Superior temporal gyrus (tissue), 1 donor: ENCODE measurements at regions not wholly inside any gene's neighbourhood (a gene's known extent, or its start where the extent isn't known, plus 50 kb on each side); places are given as distances from the start of the nearest gene placed in this dataset.
"Not testable (repeated sequence)": the region's sequence is repeated elsewhere in the genome, so short reads cannot be mapped to it uniquely, and the experiment has no call there.

Source experiments
- DNase-seq: peaks from one replicate; pipeline ENCODE4 v3.0.0-alpha.2; 2016; ENCODE audit errors: extremely low spot score

DNA sequence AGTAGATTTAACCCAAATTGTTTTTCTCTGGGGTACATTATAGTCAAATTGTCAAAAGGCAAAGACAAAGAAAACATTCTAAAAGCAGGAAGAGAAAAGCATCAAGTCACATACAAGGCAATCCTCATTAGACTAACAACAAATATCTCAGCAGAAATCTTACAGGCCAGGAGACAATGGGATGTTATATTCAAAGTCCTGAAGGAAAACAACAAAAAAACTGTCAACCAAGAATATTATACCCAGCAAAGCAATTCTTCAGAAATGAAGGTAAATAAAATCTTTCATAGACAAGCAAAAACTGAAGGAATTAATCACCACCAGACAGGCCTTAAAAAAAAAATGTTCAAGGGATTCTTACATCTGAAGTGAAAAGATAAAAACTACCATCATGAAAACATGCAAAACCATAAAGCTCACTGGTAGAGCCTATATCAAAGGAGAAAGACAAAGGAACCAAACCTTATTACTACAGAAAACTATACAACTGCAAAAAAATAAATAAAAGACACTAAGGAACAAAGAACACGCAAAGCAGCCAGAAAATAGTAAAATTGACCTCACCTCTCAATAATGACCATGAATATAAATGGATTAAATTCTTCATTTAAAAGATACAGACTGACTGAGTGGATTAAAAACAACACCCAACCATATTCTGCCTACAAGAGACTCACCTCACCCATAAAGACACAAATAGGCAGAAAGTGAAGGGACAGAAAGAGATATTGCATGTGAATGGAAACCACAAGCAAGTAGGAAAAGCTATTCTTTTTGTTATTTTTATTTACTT, 113.8 kb upstream of the ZC3H11B start:
- no peak for DNase-seq

DNA sequence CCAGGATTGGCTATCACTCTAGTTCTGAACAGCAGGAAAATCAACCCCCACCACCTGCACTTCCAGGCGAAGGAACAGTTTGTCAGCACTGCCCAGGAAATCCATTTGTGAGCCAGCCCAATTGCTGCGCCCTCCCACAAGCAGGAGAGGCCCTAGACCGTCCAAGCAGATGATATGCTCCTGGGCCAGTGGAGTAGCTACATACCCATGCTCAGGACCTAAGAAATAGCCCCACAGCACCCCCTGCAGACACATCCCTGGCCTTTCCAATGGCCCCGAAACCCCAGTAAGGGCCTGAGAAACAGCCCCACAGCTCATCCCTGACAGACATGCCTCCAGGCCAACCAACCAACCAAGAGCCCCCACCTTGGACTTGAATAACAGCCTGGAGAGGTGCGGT, 111.5 kb upstream of the ZC3H11B start:
- no peak for DNase-seq

DNA sequence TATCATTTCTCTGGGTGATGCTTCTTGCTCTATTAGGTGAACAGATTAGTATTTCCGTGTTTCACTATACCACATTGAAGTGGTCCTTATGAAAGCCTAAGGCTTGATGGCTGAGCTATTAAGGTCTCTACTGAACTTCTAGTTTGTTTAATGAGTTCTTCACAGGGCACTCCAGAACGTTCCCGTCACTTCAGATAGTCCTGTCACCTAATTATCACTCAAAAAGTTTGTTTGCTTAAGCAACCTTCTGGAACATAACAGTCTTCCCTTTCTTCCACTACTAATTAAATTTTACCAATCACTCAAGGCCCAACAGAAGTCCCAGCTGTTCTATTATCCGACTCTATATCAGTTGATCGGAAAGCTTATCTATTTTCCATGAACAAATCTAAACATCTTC, 104.6 kb upstream of the ZC3H11B start:
- DNase-seq = no peak

DNA sequence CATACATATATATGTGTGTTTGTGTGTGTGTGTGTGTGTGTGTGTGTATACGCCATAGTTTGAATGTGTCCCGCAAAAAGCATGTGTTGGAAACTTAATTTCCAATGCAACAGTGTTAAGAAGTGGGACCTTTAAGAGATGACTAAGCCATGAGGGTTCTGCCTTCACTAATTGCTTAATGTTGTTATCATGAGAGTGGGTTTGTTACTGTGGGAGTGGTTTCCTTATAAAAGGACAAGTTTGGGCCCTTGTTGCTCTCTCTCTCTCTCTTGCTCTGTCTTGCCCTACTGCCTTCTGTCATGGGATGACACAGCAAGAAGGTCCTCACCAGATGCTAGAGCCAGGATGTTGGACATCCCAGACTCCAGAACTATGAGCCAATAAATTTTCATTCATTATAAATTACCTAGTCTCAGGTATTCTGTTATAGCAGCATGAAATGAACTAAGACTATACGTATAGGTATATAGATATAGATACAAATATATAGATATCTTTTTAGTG, 103.8 kb upstream of the ZC3H11B start:
- no peak for DNase-seq

DNA sequence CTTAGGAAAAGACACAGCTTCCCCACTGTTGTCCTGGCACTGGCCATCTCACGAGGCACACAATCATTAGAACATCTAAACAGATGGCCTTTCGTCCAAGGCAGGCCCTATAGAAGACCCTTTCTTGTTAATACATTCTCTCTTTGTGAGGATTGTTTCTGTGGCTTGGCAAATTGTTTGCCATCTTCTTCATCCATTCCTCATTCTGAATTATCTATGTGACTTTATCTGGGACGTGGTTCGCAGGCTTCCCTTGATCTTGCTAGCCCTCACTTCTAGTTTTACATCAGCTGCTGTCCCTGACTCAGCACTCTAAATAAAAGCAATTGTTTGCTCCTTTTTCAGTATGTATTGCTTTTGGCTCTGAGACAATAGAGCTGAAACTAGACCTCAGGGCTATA, 101.1 kb upstream of the ZC3H11B start:
- DNase-seq = peak; percentile 25

DNA sequence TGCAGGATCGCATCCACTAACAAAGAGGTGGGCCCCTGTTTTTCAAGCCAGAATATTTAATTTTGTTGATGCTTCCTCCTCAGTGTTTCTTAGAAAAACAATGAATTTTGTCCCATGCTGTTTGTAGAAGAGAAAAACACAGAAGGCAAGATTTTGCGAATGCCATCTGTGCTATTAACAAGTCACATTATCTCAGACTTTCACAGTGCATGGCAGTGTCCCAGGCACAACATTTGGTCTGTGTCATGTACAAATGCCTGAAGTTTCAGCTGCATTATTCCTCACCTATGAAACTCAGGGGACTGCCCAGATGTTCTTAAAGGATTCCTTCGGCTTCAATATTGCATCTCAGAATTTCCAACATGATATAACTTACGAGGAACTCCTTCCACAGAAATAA, 99.6 kb upstream of the ZC3H11B start:
- DNase-seq = no peak

DNA sequence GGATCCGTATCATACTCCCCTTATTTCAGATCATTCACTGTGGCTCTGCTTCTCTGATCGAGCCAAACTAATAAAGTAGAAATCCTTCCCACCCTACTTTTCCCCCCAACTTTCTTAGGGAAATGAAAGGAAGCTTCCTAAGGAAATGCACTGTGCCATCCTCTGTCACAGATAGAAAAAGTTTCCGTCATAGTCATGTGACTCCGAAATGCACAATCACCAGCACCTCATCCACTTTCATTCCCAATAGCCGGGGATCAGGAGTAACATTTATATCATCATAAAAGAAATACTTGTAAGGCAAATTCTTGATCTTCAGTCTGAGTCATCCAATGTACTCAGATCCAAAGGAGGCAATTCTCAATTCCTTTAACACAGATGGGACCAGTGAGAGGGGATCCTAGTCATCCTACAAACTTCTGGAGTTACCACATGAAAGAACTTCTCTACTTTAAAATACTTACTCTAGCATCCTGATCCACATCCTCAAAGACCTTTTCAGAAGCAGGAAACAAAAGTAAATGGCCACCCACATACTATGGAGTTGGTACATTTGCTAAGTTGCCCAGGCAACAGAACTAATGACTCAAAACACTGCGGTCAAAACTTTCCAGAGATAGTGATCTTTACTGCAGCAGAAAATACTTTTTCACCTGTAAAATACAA, 97.8 kb upstream of the ZC3H11B start:
- DNase-seq = no peak

DNA sequence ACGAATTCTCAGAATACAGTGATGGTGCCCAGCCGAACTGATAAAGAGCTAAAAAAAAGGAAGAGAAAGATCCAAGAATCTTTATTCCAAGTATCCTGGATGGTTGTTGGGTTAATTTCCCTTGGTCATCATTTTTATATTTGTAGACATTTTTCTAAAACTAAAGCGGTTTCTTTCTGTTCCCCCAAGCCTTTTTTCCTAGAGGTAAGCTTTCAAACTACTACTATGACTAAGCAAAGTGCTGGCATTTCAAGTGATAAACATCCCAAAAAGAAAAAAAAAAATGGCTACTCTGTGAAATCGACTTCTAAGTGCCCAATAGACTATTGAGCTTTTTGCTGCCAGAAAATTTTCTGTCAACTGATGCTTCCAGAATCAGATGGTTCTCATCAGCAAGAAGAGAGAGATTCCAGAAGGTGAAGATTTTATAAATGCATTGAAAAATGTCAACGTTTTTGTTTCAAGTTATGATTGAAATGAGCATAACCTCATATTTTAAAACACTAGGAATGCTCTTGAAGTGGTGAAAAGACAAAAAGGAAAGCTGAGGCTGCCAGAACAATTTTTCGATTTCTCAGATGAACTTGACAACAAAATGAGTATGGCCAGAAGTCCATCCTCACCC, 96.1 kb upstream of the ZC3H11B start:
- DNase-seq = no peak

DNA sequence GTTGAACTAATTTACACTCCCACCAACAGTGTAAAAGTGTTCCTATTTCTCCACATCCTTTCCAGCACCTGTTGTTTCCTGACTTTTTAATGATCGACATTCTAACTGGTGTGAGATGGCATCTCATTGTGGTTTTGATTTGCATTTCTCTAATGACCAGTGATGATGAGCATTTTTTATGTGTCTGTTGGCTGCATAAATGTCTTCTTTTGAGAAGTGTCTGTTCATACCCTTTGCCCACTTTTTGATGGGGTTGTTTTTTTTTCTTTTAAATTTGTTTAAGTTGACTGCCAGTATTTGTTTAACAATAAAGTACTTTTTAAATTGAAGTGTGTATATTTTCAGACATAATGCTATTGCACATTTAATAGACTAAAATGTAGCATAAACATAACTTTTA, 95.0 kb upstream of the ZC3H11B start:
- DNase-seq = not testable (repeated sequence)

DNA sequence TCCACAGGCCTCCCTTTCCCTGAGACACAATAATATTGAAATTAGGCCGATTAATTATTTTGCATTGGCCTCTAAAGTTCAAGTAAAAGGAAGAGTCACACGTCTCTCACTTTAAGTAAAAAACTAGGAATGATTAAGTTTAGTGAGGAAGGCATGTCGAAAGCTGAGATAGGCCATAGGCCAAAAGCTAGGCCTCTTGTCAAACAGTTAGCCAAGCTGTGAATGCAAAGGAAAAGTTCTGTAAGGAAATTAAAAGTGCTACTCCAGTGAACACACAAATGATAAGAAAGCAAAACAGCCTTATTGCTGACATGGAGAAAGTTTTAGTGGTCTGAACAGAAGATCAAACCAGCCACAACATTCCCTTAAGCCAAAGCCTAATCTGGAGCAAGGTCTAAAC, 91.4 kb upstream of the ZC3H11B start:
- not testable (repeated sequence) for DNase-seq

DNA sequence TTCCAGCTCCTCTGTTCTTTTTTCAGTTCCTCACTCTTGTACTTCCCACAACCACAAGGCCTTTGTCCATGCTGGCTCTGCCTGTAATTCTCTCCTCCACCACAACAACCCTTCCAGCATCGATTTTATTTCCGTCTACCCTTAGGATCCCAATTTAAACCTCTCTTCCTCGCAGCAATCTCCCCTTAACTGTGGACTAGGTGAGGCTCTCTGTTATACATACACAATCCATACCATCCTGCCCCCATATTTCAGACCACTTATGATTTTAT, 90.4 kb upstream of the ZC3H11B start:
- no peak for DNase-seq

DNA sequence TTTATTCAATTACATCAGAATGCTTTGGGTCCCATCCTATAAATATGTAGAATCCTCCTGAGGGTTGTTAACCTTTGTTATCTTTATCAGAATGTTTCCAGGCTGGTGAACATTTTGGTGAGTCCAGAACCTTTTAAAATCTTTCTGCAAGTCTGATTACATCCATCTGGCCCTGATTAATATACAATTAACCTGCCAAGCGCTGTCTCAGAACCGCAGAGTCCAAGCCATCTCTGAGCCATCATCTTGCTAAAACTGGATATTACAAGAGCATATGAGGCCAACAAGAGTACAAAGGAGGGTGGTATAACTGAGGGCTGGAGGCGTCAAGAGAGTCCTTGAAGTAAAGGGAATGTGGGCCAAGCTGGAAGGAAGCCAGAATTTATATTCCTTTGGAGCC, 88.6 kb upstream of the ZC3H11B start:
- no peak for DNase-seq

DNA sequence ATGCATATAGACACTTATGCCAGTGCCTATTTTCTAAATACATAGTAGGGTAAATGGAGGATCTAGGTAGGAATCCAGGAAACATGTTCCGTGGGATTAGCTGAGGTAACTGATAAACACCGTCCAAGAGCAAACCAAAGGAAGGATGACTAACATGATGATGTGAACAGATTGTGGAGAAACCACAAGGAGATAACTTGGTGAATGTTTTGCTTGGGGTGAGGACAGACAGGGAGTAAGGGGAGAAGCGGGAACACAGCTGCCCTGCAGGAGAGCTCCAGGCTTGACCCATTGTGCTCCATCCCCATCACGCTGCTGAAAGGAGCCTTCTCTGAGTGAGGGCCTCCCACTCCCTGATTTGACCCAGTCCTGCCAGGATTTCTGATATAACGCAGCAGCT, 87.0 kb upstream of the ZC3H11B start:
- no peak for DNase-seq

DNA sequence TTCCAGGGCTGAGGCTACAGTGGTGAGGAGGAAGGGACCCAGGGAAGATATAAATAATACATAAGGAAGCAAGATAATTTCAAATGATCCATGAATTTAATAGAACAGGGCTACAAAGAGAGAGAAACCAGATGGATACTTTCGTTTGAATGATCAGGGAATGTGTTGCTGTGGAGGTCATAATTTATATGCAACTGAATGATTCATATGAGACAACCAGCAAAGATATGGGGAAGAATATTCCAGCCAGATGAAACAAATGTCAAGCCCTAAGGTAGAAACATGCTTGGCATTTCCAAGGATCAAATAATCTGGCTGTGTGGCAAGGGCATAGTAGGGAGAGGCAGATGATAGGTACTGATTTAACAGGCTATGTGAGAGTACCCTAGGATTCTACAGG, 84.8 kb upstream of the ZC3H11B start:
- no peak for DNase-seq

DNA sequence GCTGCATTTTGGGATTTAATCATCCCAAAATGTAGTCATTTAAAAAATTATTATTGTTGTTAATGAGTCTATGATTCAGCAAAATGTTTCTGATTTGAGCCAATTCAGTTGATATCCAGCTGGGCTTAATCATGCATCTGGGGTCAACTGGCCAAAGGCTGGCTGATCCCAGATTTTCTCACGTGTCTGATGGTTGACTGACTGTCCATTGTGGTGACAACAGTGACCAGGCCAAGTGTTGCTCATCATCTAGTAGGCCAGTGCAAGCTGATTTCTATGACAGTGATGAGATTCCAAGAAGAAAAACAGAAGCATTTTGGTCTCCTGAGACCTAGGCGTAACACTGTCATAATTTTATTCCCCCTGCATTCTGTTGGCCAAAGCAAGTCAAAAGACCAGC, 80.1 kb upstream of the ZC3H11B start:
- no peak for DNase-seq

DNA sequence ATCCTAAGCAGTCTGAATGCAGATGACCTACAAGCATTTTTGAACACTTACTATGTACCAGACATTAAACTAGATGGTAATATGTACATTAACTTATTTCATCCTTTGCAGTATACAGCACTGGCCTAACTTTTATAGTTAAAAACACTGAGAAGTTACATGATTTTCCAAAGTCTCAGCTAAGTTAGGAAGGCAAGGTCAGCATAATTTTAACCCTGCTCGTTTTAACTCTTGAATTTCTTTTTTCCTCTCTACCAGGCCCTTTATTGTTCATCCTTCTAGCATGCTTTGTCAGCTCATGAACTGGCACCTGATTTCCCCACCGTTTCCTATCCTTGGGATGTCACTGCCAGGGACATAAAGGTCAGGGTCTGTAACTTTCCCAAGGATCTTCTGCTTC, 76.9 kb upstream of the ZC3H11B start:
- no peak for DNase-seq

DNA sequence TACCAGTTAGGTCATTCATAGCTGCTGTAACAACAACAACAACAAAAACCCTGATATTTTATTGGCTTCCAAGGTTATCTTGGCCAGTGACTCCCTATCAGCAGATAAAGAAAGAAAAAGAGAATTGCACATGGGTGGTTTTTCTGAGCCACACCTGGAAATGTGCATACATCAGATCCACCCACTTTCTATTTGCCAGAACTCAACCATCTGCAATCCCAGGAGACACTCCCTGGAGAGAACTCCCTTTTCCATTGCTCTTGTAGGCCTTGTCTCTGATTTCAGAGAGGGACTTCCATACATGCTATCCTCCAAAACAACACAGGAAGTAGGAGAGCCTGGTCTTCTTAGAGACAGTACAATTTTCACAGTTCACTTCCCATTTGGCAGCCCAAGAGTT, 74.9 kb upstream of the ZC3H11B start:
- DNase-seq = no peak

DNA sequence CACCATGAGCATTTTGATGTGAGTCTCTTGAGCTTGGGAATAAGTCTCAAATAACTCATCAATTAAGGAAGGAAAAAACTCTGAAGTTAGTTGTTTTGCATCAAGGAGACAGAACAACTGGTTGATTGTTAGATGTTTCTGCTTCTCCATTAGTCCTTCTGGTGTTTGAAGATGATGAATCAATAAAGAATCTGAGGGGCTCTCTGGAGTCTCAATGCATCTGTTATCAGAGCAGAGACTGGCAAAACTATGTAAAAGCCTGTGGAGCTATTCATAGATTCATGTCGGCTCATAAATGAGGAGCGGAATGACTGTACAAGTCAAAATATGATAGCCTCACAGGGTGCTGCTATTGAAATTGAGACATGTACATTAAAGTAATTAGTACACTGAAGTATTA, 73.3 kb upstream of the ZC3H11B start:
- DNase-seq = no peak

DNA sequence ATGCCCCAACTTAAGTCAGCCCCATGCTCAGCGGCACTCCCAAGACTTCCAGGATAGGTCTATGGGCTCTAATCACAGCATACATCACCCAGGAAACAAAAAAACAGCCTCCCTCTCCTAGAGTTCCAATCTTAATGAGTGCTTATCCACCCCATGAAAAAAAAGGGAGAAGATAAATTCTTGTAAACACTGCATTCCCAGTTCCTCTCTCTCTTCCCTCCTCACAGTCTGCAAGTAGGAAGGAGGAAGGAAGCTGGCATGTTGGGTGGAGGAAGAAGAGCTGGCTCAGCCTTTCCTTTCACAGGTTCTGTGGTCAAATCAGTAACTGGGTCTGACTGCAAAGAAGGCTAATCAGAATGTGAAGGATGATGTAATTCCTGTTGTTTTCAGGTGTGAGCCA, 69.9 kb upstream of the ZC3H11B start:
- DNase-seq = no peak

DNA sequence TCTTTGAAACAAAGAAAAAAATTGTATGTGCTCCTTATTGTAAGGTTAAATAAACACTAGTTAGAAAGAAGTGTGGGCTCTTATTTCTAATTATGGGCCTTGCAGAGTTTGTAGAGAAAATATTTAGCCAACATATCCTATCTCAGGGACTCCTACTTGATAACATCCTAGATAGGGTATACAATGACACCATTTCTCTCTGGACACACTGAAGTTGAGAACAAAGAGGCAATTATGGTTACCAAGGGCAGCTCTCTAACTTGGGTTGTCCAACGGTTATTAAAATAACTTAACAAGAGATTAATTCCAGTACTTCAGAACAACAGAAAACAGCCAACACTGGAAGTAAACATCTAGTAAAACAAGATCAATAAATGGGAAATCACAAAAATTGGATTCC, 69.0 kb upstream of the ZC3H11B start:
- no peak for DNase-seq

DNA sequence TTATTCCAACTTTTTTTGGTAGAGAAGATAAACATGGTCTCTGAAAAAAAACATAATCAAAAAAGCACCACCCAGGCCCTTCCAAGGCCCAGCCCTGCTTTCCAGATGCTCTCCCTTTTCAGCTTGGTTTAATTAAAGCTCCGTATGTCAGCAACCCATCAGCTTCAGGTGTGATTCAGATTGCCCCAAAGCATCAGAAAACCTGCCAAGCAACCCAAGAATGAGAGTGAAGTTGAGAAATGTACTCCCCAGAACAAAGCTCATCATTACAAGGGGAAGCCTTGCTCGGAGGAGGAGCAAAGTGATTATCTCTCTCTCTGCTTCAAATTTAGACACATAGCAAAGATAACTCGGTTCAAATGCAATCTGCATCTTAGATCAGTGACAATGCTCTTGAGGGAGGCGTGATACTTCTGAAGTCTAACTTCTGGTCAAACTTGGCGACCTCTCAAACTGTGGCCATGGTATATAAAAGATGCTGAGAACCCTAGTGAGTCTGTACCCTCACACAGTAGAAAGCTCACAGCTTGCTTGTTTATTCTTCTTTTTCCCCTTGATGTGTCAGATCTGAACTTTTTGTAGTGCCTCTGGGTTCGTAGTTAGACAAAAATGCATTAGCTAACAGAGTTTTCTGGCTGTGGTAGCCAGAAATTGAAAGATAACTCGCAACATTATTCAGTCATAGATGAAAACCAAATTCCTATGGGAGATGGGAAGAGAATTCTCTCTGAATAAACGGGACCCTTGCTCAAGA, 63.3 kb upstream of the ZC3H11B start:
- no peak for DNase-seq

DNA sequence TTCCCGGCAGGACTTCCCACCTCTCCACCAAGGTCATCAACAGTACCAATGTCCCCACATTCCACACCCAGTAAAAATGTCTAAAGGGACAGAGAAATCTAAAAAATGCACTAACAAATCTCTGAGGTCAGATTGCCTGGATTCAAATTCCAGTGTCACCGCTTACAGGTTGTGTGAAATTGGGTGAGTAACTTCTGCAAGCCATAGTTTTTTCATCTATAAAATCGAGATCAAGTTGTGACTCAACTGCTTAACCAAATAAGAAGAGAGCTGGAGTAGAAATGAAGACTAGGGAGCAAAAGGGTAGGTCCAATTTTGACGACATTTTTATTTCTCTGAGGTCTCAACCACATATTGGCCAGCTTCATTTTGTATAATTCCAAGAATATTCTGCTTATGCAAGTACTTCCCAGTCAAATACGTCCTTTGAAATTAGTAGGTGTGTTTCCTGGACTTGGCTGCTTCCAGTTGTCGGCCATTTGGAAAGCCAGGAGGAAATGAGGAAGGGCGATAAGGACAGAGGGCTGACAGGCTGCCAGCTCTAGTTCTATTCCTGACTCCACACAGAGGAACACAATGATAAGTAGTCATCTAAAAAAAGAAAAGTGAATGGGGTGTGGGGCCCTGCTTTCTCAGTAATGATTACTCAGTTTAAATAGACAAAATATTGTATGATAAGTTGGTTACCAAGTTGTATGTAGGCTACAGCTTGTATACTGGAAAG, 57.7 kb upstream of the ZC3H11B start:
- no peak for DNase-seq
